ENCODE measurements at regions not wholly inside any gene's neighbourhood (a gene's known extent, or its start where the extent isn't known, plus 50 kb on each side); places are given as distances from the start of the nearest gene placed in this dataset.
A peak's percentile ranks its signal among the peaks of the same experiment; 100 is the strongest.

GRCh38 chrX:122245175-122245574 lies 938.9 kb upstream of the GRIA3 start:
- no peak overlapping the region for H3K4me3 ChIP-seq (ENCODE audit: low read length)
- TF ChIP-seq CTCF (IDR thresholded peaks at IDR 0.05; ENCODE audit: insufficient read depth, low read depth, low read length, missing control alignments), result no peak
- DNase-seq (ENCODE audit: low read depth), result no peak

DNA sequence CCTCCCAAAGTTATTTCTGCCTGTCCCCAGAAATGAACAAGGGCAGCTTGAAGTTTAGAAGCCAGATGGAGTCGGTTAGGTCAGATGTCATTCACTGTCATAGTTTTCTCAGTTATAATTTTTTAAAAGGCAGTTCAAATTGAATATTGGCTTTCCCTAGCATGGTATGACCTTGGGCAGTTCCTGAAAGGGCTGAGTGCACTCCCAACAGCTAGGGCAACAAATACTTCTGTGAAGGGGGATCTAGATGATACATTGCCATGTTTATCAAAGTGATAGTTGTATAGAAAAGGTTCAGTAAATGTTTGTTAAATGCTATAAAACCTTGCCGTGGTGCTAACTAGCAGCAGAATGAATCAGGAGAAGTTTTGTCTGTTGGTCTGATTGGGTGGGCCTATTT lies 938.1 kb upstream of the GRIA3 start:
- DNase-seq (ENCODE audit: low read depth), result no peak
- no peak overlapping the region for H3K4me3 ChIP-seq (ENCODE audit: low read length)
- no peak for TF ChIP-seq CTCF (IDR thresholded peaks at IDR 0.05; ENCODE audit: insufficient read depth, low read depth, low read length, missing control alignments)

- no peak for DNase-seq (ENCODE audit: low read depth)
- H3K4me3 ChIP-seq (ENCODE audit: low read length), result no peak overlapping the region
- TF ChIP-seq CTCF (IDR thresholded peaks at IDR 0.05; ENCODE audit: insufficient read depth, low read depth, low read length, missing control alignments), result no peak
Observed at GRCh38 chrX:122246937-122247336, 937.1 kb upstream of the GRIA3 start.

- peak; percentile 16 for DNase-seq (ENCODE audit: low read depth)
- TF ChIP-seq CTCF (IDR thresholded peaks at IDR 0.05; ENCODE audit: insufficient read depth, low read depth, low read length, missing control alignments), result no peak
- H3K4me3 ChIP-seq (ENCODE audit: low read length), result no peak overlapping the region
Observed at GRCh38 chrX:122248681-122249080, 935.4 kb upstream of the GRIA3 start.

- no peak for TF ChIP-seq CTCF (IDR thresholded peaks at IDR 0.05; ENCODE audit: insufficient read depth, low read depth, low read length, missing control alignments)
- no peak for DNase-seq (ENCODE audit: low read depth)
- H3K4me3 ChIP-seq (ENCODE audit: low read length), result no peak overlapping the region
Observed at GRCh38 chrX:122252454-122252853, 931.6 kb upstream of the GRIA3 start.

DNA sequence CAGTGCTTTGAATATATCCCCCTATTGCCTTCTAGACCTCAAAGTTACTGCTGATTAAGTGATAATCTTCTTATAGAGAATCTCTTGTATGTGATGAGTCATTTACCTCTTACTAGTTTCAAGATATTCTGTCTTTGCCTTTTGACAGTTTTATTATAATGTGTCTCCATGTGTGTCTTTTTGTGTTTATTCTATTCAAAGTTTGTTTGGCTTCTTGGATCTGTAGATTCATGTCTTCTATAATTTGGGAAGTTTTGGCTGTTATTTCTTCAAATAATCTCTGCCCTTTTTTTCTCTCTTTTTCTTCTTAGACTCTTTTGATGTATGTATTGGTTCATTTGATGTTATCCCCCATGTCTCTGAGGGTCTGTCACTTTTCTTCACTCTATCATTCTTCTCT lies 915.7 kb upstream of the GRIA3 start:
- DNase-seq (ENCODE audit: low read depth), result no peak
- no peak for TF ChIP-seq CTCF (IDR thresholded peaks at IDR 0.05; ENCODE audit: insufficient read depth, low read depth, low read length, missing control alignments)
- no peak overlapping the region for H3K4me3 ChIP-seq (ENCODE audit: low read length)

DNA sequence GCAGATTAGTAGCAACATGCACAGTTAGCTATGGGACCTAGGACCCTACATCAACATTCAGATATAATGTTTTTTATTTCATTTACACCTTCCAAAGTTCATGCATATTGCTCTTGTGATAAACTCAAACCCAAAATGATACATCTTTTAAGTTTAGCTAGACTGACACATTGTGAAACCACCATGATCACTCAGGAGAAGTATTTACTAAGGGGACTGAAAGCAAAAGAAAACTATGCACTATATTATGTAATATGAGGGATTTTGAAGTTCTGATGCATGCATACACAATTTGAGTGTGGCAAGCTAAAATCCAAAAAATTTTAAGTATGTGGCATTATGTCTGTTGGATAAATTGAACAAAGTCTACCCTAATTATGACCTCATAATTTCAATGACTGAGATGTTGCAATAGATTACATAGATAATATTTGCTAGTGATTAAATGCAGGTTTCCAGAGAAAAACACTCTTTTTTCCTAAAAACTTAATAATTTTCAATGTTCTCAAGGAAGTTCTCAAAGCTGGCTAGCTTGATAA lies 914.8 kb upstream of the GRIA3 start:
- DNase-seq (ENCODE audit: low read depth), result no peak
- no peak overlapping the region for H3K4me3 ChIP-seq (ENCODE audit: low read length)
- no peak for TF ChIP-seq CTCF (IDR thresholded peaks at IDR 0.05; ENCODE audit: insufficient read depth, low read depth, low read length, missing control alignments)
